Astrocyte of the spinal cord (primary cell): ENCODE measurements at regions not wholly inside any gene's neighbourhood (a gene's known extent, or its start where the extent isn't known, plus 50 kb on each side); places are given as distances from the start of the nearest gene placed in this dataset.
A peak's percentile ranks its signal among the peaks of the same experiment; 100 is the strongest.

Experiments used
- DNase-seq: peaks from one replicate; pipeline ENCODE4 v3.0.0; 2011; ENCODE audit warnings: low read depth, low spot score
- H3K4me3 ChIP-seq: 2 replicates; pipeline ENCODE4 v1.5.1; 2011; ENCODE audit warnings: low read depth, mild to moderate bottlenecking, low read length, moderate library complexity
- in situ Hi-C: cut with HindIII; loops from 2 replicates; pipeline ENCODE4 v1.10.0; 2017; ENCODE audit warnings: low sequenced_read_pairs
- TF ChIP-seq, protein P1 (sequence below): IDR thresholded peaks from 2 replicates; pipeline ENCODE4 v1.5.1; 2012; ENCODE audit warnings: low read depth, mild to moderate bottlenecking, low read length, inconsistent platforms

DNA sequence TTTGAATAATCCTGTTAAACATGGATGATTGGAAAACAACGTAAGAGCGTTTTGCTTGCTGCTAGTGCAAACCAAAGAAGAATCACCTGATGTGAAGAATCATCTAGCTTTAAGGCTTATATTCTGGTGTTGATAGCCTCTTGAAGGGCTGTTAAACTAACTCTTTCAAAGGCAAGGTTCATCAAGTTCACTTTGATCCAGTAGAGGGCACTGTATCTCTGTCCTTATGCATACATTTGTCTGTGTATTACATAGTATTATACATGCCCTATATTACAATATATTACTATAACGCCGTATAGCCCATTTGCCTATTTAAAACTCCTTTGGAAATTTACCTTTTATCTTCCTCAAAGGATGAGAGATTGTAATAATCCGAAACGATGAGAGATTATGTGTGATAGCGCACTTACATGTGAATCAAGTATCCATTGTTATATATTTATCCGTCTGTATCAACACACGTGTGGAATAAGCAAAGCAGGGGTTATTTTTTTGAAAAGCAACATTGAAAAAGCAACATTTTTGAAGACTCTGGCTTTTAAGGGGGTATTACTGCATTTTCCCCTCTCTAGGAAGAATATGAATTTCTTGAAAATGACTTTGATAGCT is 50.8 kb upstream of the NRN1 start:
- H3K4me3 ChIP-seq = no peak overlapping the region
- in situ Hi-C loops = no loop called here
- TF ChIP-seq, protein P1, sequence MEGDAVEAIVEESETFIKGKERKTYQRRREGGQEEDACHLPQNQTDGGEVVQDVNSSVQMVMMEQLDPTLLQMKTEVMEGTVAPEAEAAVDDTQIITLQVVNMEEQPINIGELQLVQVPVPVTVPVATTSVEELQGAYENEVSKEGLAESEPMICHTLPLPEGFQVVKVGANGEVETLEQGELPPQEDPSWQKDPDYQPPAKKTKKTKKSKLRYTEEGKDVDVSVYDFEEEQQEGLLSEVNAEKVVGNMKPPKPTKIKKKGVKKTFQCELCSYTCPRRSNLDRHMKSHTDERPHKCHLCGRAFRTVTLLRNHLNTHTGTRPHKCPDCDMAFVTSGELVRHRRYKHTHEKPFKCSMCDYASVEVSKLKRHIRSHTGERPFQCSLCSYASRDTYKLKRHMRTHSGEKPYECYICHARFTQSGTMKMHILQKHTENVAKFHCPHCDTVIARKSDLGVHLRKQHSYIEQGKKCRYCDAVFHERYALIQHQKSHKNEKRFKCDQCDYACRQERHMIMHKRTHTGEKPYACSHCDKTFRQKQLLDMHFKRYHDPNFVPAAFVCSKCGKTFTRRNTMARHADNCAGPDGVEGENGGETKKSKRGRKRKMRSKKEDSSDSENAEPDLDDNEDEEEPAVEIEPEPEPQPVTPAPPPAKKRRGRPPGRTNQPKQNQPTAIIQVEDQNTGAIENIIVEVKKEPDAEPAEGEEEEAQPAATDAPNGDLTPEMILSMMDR = peak; percentile 56
- peak; percentile 40 for DNase-seq
